K562 (cell line): ENCODE measurements at regions not wholly inside any gene's neighbourhood (a gene's known extent, or its start where the extent isn't known, plus 50 kb on each side); places are given as distances from the start of the nearest gene placed in this dataset.

ENCODE experiments used
- ATAC-seq: fragments of 200-7000 bp; cut with Tn5 transposase; 3 replicates; pipeline ENCODE4 v1.9.1; 2020; ENCODE audit warnings: moderate library complexity
- BruUV-seq: library from RNA; stranded (reverse); fragments of 400-500 nt; replicated peaks from 2 replicates; lab custom pipeline; 2021; lab: Mats Ljungman, UMichigan
- CTCF ChIA-PET: fragments of 300-600 bp; formaldehyde crosslinking; extraction: SDS; loops from one replicate; lab custom pipeline; 2021; ENCODE audit warnings: low intra/inter-chr PET ratio; lab: Yijun Ruan, JAX
- POLR2A ChIA-PET: fragments of 300-600, 350-650 bp; sonication (Branson Sonifier 250); formaldehyde crosslinking; extraction: SDS; loops from one replicate; lab custom pipeline; 2021; ENCODE audit warnings: antibody characterized with exemption, inconsistent platforms; lab: Yijun Ruan, JAX
- DNase-seq, 4 experiments: peaks; one replicate each; pipeline versions ENCODE4 v3.0.0 to v3.0.0-alpha.2; 2011 to 2018; ENCODE audit warnings: low spot score in 3 of 4, mixed read lengths in 3 of 4; ENCODE audit errors: extremely low read depth in 1 of 4
- FAIRE-seq: peaks from 2 replicates; lab custom pipeline; 2011; peaks lifted over from hg19 to GRCh38; lab: Jason Lieb, UNC
- H2AFZ ChIP-seq: 2 replicates; pipeline ENCODE4 v1.6.0; 2011; ENCODE audit warnings: low read depth, low read length, control low read depth, inconsistent platforms
- H3K27ac ChIP-seq: fragments of 200-600 bp; 3 replicates; pipeline ENCODE4 v1.8.0; 2011; ENCODE audit warnings: low read depth, mild to moderate bottlenecking, control low read depth, inconsistent platforms, low read length, moderate library complexity, mixed read lengths; ENCODE audit errors: extremely low read depth
- H3K27me3 ChIP-seq, 2 experiments: fragments of 300-600 bp in 1 of 2; 2 replicates in 1 of 2; 3 replicates in 1 of 2; pipeline versions ENCODE4 v1.6.0 to v1.8.0; 2011; ENCODE audit warnings: inconsistent platforms in 2 of 2, low read length in 2 of 2, mild to moderate bottlenecking in 1 of 2, mixed read lengths in 1 of 2, moderate library complexity in 1 of 2; ENCODE audit not compliant: control insufficient read depth in 2 of 2, insufficient read depth in 2 of 2
- H3K36me3 ChIP-seq: fragments of 300-600 bp; 3 replicates; pipeline ENCODE4 v1.8.0; 2011; ENCODE audit warnings: mild to moderate bottlenecking, low read length, inconsistent platforms; ENCODE audit not compliant: control insufficient read depth, insufficient read depth
- H3K4me1 ChIP-seq, 2 experiments: fragments of 200-600 bp in 1 of 2; replicated peaks in 1 of 2; 2 replicates in 1 of 2; 3 replicates in 1 of 2; pipeline versions ENCODE4 v1.5.1 to v1.8.0; 2011; ENCODE audit warnings: inconsistent platforms in 2 of 2, low read length in 2 of 2, mild to moderate bottlenecking in 1 of 2, mixed read lengths in 1 of 2, moderate library complexity in 1 of 2; ENCODE audit not compliant: control insufficient read depth in 2 of 2, insufficient read depth in 2 of 2
- H3K4me2 ChIP-seq: 2 replicates; pipeline ENCODE4 v1.6.1; 2011; ENCODE audit warnings: low read length, control low read depth, inconsistent platforms, mixed read lengths; ENCODE audit not compliant: insufficient read depth
- H3K4me3 ChIP-seq: fragments of 200-600 bp; sonication (generic), shearing (Covaris generic); 2 replicates; pipeline ENCODE4 v1.5.1; 2016; ENCODE audit warnings: control low read depth, inconsistent platforms
- H3K79me2 ChIP-seq: fragments of 200-600 bp; 3 replicates; pipeline ENCODE4 v1.8.0; 2011; ENCODE audit warnings: low read length, inconsistent platforms; ENCODE audit not compliant: control insufficient read depth, insufficient read depth
- H3K9ac ChIP-seq, 2 experiments: 2 replicates each; pipeline versions ENCODE4 v1.6.0 to v1.6.1; 2011; ENCODE audit warnings: low read depth in 2 of 2, low read length in 2 of 2, control low read depth in 1 of 2, inconsistent platforms in 1 of 2, mild to moderate bottlenecking in 1 of 2, mixed read lengths in 1 of 2; ENCODE audit not compliant: insufficient read depth in 1 of 2
- H3K9me1 ChIP-seq: one replicate; pipeline ENCODE4 v1.6.0; 2011; ENCODE audit warnings: inconsistent platforms, mild to moderate bottlenecking, low read length, moderate library complexity; ENCODE audit not compliant: control insufficient read depth, insufficient read depth
- H3K9me3 ChIP-seq: replicated peaks from 2 replicates; pipeline ENCODE4 v1.5.1; 2011; ENCODE audit warnings: low read depth, low read length, inconsistent platforms; ENCODE audit not compliant: control insufficient read depth, insufficient read depth
- H4K20me1 ChIP-seq: replicated peaks from 2 replicates; pipeline ENCODE4 v1.6.1; 2011; ENCODE audit warnings: low read length, inconsistent platforms, mixed read lengths; ENCODE audit not compliant: control insufficient read depth, insufficient read depth
- CREB3L1 ChIP-seq: fragments of 450-650 bp; IDR thresholded peaks from 2 replicates; pipeline ENCODE4 v1.6.1; 2014; ENCODE audit warnings: low read depth, mild to moderate bottlenecking, moderate library complexity, borderline replicate concordance
- EHMT2 ChIP-seq: fragments of 450-650 bp; IDR thresholded peaks from 2 replicates; pipeline ENCODE4 v1.6.1; 2018; ENCODE audit warnings: antibody characterized with exemption
- FOSL1 ChIP-seq: fragments of 200-800 bp; sonication (Bioruptor generic); conservative IDR thresholded peaks from 2 replicates; pipeline ENCODE4 v1.6.1; 2016; ENCODE audit warnings: missing genetic modification characterization, missing compliant biosample characterization
- FOXJ2 ChIP-seq: fragments of 200-800 bp; sonication (Bioruptor generic); IDR thresholded peaks from 2 replicates; pipeline ENCODE4 v1.6.1; 2016; ENCODE audit warnings: missing genetic modification characterization, missing compliant biosample characterization
- KDM4B ChIP-seq, 2 experiments: fragments of 450-650 bp in 1 of 2; sonication (generic) in 1 of 2; IDR thresholded peaks; 2 replicates each; pipeline ENCODE4 v1.6.1; 2016 to 2017; ENCODE audit warnings: borderline replicate concordance in 2 of 2, antibody characterized with exemption in 1 of 2, low read depth in 1 of 2, mild to moderate bottlenecking in 1 of 2
- MLX ChIP-seq, 2 experiments: fragments of 450-650 bp in 1 of 2; sonication (generic) in 1 of 2; formaldehyde crosslinking; conservative IDR thresholded peaks; 2 replicates each; pipeline versions ENCODE4 v1.4.0 to v1.8.1; 2020 to 2022; ENCODE audit warnings: mild to moderate bottlenecking in 1 of 2, missing genetic modification reagents in 1 of 2
- NRF1 ChIP-seq, 2 experiments: fragments of 450-650 bp; IDR thresholded peaks in 1 of 2; conservative IDR thresholded peaks in 1 of 2; 2 replicates each; pipeline ENCODE4 v1.6.1; 2014; ENCODE audit warnings: mild to moderate bottlenecking in 2 of 2
- PHTF2 ChIP-seq: fragments of 250-450 bp; sonication (Bioruptor Pico); IDR thresholded peaks from 2 replicates; pipeline ENCODE4 v1.5.0; 2021; ENCODE audit warnings: mild to moderate bottlenecking
- USF1 ChIP-seq: sonication (generic); formaldehyde crosslinking; IDR thresholded peaks from 2 replicates; pipeline ENCODE4 v1.9.0; 2022; ENCODE audit warnings: mild to moderate bottlenecking, missing genetic modification reagents
- ZBTB43 ChIP-seq: sonication (generic); formaldehyde crosslinking; IDR thresholded peaks from 2 replicates; pipeline ENCODE4 v1.8.0; 2023; ENCODE audit warnings: mild to moderate bottlenecking, missing genetic modification reagents
- ZC3H8 ChIP-seq: fragments of 450-650 bp; IDR thresholded peaks from 2 replicates; pipeline ENCODE4 v1.6.1; 2017
- ZNF41 ChIP-seq: fragments of 250-450 bp; sonication (Bioruptor Pico); conservative IDR thresholded peaks from 2 replicates; pipeline ENCODE4 v1.4.0; 2020; ENCODE audit warnings: mild to moderate bottlenecking
- WGBS: fragments of 100-300 bp; shearing (Covaris generic); methylation state at CpG from one replicate; pipeline ENCODE4 v1.1.6; 2016; ENCODE audit warnings: low coverage, mixed read lengths; ENCODE audit not compliant: insufficient coverage; ENCODE audit errors: missing lambda C conversion rate; 5-methylcytosine and 5-hydroxymethylcytosine counted together
- in situ Hi-C: fragments of 300-500 bp; cut with MboI; formaldehyde crosslinking; loops from 4 replicates; pipeline ENCODE4 v1.15.0; 2018; ENCODE audit warnings: inconsistent platforms, mixed read lengths
- intact Hi-C: fragments of 100-400 bp; cut with micrococcal nuclease; formaldehyde crosslinking; loops from 2 replicates; pipeline ENCODE4 v1.14.2; 2022

- TF ChIP-seq ZBTB43 (CRISPR knock-in tag) (no peak), MLX (CRISPR knock-in tag; conservative IDR thresholded peaks at IDR 0.05) (no peak)
- Histone ChIP-seq H3K27ac (no peak overlapping the region), H3K9me3 (no peaks in the 10 kb centered on the region), H4K20me1 (no peaks in the 10 kb centered on the region), H2AFZ (no peak overlapping the region), H3K36me3 (no peaks in the 10 kb centered on the region), H3K9ac (no peak overlapping the region), H3K79me2 (no peaks in the 10 kb centered on the region), H3K4me2 (peak overlapping the region; percentile 16; the same call in 1 of the 2 replicates), H3K9me1 (no peaks in the 10 kb centered on the region), H3K4me1 (no peaks in the 10 kb centered on the region; a peak in 1 of 5 replicates), H3K27me3 (no peaks in the 10 kb centered on the region; a peak in 1 of 5 replicates), H3K4me3 (no peak overlapping the region)
- no peak for ATAC-seq
- CTCF ChIA-PET: no interaction called here
- DNase-seq: no peak
- POLR2A ChIA-PET: no interaction called here
- in situ Hi-C loops: no loop called here
- no TSS peak for BruUV-seq
- FAIRE-seq: no peak
- 17% methylated on average over 4 of the region's 4 CpGs for WGBS
- intact Hi-C loops: no loop called here
Observed at GRCh38 chr1:115185336-115185735, 96.0 kb upstream of the TSPAN2 start.

- 13% methylated on average over 5 of the region's 5 CpGs for WGBS
- Histone ChIP-seq H2AFZ (peak overlapping the region; percentile 40; the same call in 1 of the 2 replicates), H3K4me2 (peak overlapping the region; percentile 16; the same call in 1 of the 2 replicates), H3K79me2 (no peaks in the 10 kb centered on the region), H3K27me3 (no peaks in the 10 kb centered on the region; a peak in 1 of 5 replicates), H3K4me3 (no peak overlapping the region), H3K4me1 (peaks cover 0 to under 1% of the 10 kb centered on the region in 2 experiments; a peak in 1 of 5 replicates), H3K9me3 (no peaks in the 10 kb centered on the region), H3K9ac (no peak overlapping the region), H3K36me3 (no peaks in the 10 kb centered on the region), H3K9me1 (no peaks in the 10 kb centered on the region), H4K20me1 (no peaks in the 10 kb centered on the region), H3K27ac (no peak overlapping the region; the same call in 2 of the 3 replicates)
- BruUV-seq: no TSS peak
- FAIRE-seq: no peak
- ATAC-seq: peak; percentile 47; the same call in 1 of the 3 replicates
- in situ Hi-C loops: no loop called here
- ChIA-PET CTCF (no interaction called here), POLR2A (interaction anchor here (0.7 kb wide), 1 partner anchor 206 kb away, joined by 3 read pairs; no protein-coding TSS in a partner anchor)
- DNase-seq: no peak
- intact Hi-C loops: no loop called here
- TF ChIP-seq NRF1 (conservative IDR thresholded peaks at IDR 0.05 in 1 of 2, IDR thresholded peaks at IDR 0.05 in 1 of 2) (no peak), EHMT2 (no peak), USF1 (no peak), PHTF2 (CRISPR knock-in tag) (no peak), FOSL1 (tag) (peak; percentile 55), ZNF41 (CRISPR knock-in tag) (no peak), ZC3H8 (no peak), FOXJ2 (tag) (no peak), KDM4B (IDR thresholded peaks at IDR 0.05; ENCODE audit: borderline replicate concordance in 2 of 2, low read depth in 1 of 2) (no peak), CREB3L1 (no peak)
Observed at GRCh38 chr1:115184951-115185331, 95.6 kb upstream of the TSPAN2 start.
